Transverse colon (tissue), 4 donors: ENCODE measurements at regions not wholly inside any gene's neighbourhood (a gene's known extent, or its start where the extent isn't known, plus 50 kb on each side); places are given as distances from the start of the nearest gene placed in this dataset.

Experiments
- EP300 ChIP-seq: sonication (generic); formaldehyde crosslinking; IDR thresholded peaks from one replicate; pipeline ENCODE4 v1.6.1; 2017; ENCODE audit warnings: antibody characterized with exemption, low read depth
- POLR2A ChIP-seq: fragments of 450-650 bp; IDR thresholded peaks from one replicate; pipeline ENCODE4 v1.6.1; 2016; ENCODE audit warnings: antibody characterized with exemption, mild to moderate bottlenecking, moderate library complexity
- POLR2AphosphoS5 ChIP-seq, 3 donors: sonication (generic); formaldehyde crosslinking; IDR thresholded peaks; one replicate each; pipeline ENCODE4 v1.6.1; 2016; ENCODE audit warnings: antibody characterized with exemption in 3 of 3
- TF ChIP-seq, protein P1 (sequence below), 5 experiments: fragments of 200-600 bp in 3 of 5; fragments of 450-650 bp in 2 of 5; sonication (generic) in 3 of 5; IDR thresholded peaks; 1 replicate in 2 of 5; 2 replicates in 3 of 5; pipeline ENCODE4 v1.5.1; 2016 to 2017; ENCODE audit warnings: antibody characterized with exemption in 5 of 5, inconsistent platforms in 3 of 5, mild to moderate bottlenecking in 2 of 5, moderate library complexity in 1 of 5

DNA sequence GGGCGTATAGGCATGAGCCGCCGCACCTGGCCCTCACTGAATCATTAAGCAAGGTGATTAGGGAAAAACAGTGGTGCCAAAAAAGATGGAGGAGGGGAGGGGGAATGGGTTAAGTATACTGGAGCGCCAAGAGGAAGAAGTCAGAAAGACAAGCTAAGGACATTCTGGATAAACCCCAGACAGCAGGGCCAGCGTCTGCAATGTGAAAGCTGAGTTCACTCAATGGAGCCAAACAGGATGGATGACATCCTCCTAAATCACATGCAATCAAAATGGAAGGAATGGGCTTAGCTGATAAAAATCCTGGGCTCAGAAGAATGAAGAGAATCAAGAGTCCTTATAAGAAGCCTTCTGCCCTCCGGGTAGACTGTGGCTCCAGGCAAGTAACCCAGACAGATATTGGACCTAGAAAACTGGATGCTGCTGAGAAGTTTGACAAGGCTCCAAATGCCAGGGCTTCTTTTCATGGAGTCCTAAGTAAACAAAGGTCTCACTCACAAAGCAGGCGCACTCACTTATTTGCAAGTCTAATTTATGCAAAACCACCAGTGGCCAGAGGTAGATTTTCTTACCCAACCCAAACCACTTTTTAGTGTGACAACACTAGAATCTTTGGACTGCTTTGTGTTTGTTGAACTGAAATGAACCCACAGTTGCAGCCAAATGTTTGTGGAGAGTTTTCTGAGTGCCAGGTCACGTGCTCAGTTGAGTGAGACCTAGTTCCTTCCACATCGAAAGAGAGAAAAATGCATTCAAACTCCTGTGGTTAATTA, 519.1 kb upstream of the AUTS2 start:
- TF ChIP-seq, protein P1, sequence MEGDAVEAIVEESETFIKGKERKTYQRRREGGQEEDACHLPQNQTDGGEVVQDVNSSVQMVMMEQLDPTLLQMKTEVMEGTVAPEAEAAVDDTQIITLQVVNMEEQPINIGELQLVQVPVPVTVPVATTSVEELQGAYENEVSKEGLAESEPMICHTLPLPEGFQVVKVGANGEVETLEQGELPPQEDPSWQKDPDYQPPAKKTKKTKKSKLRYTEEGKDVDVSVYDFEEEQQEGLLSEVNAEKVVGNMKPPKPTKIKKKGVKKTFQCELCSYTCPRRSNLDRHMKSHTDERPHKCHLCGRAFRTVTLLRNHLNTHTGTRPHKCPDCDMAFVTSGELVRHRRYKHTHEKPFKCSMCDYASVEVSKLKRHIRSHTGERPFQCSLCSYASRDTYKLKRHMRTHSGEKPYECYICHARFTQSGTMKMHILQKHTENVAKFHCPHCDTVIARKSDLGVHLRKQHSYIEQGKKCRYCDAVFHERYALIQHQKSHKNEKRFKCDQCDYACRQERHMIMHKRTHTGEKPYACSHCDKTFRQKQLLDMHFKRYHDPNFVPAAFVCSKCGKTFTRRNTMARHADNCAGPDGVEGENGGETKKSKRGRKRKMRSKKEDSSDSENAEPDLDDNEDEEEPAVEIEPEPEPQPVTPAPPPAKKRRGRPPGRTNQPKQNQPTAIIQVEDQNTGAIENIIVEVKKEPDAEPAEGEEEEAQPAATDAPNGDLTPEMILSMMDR (IDR thresholded peaks at IDR 0.05): no peak
- TF ChIP-seq POLR2A (no peak), EP300 (no peak), POLR2AphosphoS5 (IDR thresholded peaks at IDR 0.05) (no peak)
